H9 (cell line): ENCODE measurements at regions not wholly inside any gene's neighbourhood (a gene's known extent, or its start where the extent isn't known, plus 50 kb on each side); places are given as distances from the start of the nearest gene placed in this dataset.

Experiments used
- DNase-seq: peaks from one replicate; pipeline ENCODE4 v3.0.0-alpha.2; 2017
- H2AFZ ChIP-seq: one replicate; pipeline ENCODE4 v1.6.1; 2013; ENCODE audit warnings: mild to moderate bottlenecking, low read length, control low read depth, moderate library complexity
- H2AK5ac ChIP-seq: 2 replicates; pipeline ENCODE4 v1.6.1; 2013; ENCODE audit warnings: low read length, control low read depth, mixed read lengths; ENCODE audit not compliant: insufficient read length
- H2BK120ac ChIP-seq: one replicate; pipeline ENCODE4 v1.6.1; 2013; ENCODE audit warnings: low read depth, mild to moderate bottlenecking, low read length, control low read depth, inconsistent platforms; ENCODE audit not compliant: poor library complexity, severe bottlenecking
- H2BK12ac ChIP-seq: 2 replicates; pipeline ENCODE4 v1.6.1; 2013; ENCODE audit warnings: low read length, control low read depth, mixed read lengths, low read depth; ENCODE audit not compliant: insufficient read length
- H2BK15ac ChIP-seq: 2 replicates; pipeline ENCODE4 v1.6.1; 2013; ENCODE audit warnings: low read depth, low read length, control low read depth
- H2BK20ac ChIP-seq: one replicate; pipeline ENCODE4 v1.6.1; 2013; ENCODE audit warnings: low read depth, mild to moderate bottlenecking, low read length, control low read depth, inconsistent platforms; ENCODE audit not compliant: poor library complexity, severe bottlenecking
- H2BK5ac ChIP-seq: 2 replicates; pipeline ENCODE4 v1.6.1; 2013; ENCODE audit warnings: low read length, control low read depth, mixed read lengths; ENCODE audit not compliant: insufficient read length
- H3K14ac ChIP-seq: 2 replicates; pipeline ENCODE4 v1.6.1; 2013; ENCODE audit warnings: low read length, control low read depth; ENCODE audit not compliant: insufficient read depth
- H3K18ac ChIP-seq: 2 replicates; pipeline ENCODE4 v1.6.1; 2013; ENCODE audit warnings: low read depth, mild to moderate bottlenecking, mixed read lengths, low read length, control low read depth; ENCODE audit not compliant: insufficient read length
- H3K23ac ChIP-seq: 2 replicates; pipeline ENCODE4 v1.6.1; 2013; ENCODE audit warnings: low read length, control low read depth, mixed read lengths, low read depth; ENCODE audit not compliant: insufficient read length
- H3K23me2 ChIP-seq: 2 replicates; pipeline ENCODE4 v1.6.1; 2013; ENCODE audit warnings: low read depth, mild to moderate bottlenecking, mixed read lengths, low read length, control low read depth; ENCODE audit not compliant: insufficient read length, poor library complexity, severe bottlenecking
- H3K27ac ChIP-seq: 2 replicates; pipeline ENCODE4 v1.5.1; 2013; ENCODE audit warnings: low read length, control low read depth, mixed read lengths, low read depth; ENCODE audit not compliant: insufficient read length
- H3K27me3 ChIP-seq: 2 replicates; pipeline ENCODE4 v1.6.1; 2013; ENCODE audit warnings: low read length, control low read depth, inconsistent platforms; ENCODE audit not compliant: insufficient read depth
- H3K4ac ChIP-seq: 2 replicates; pipeline ENCODE4 v1.6.1; 2013; ENCODE audit warnings: low read depth, mild to moderate bottlenecking, control low read depth, inconsistent platforms, low read length, moderate library complexity
- H3K4me1 ChIP-seq: 2 replicates; pipeline ENCODE4 v1.6.1; 2013; ENCODE audit warnings: low read length, control low read depth, inconsistent platforms; ENCODE audit not compliant: insufficient read depth
- H3K4me2 ChIP-seq: 2 replicates; pipeline ENCODE4 v1.6.1; 2013; ENCODE audit warnings: low read length, control low read depth, mixed read lengths; ENCODE audit not compliant: insufficient read length, insufficient read depth
- H3K56ac ChIP-seq: 2 replicates; pipeline ENCODE4 v1.6.1; 2013; ENCODE audit warnings: low read depth, mild to moderate bottlenecking, mixed read lengths, low read length, control low read depth; ENCODE audit not compliant: insufficient read length
- H3K79me1 ChIP-seq: 2 replicates; pipeline ENCODE4 v1.6.1; 2013; ENCODE audit warnings: low read depth, mild to moderate bottlenecking, moderate library complexity, low read length, control low read depth, inconsistent platforms; ENCODE audit not compliant: insufficient read depth, poor library complexity, severe bottlenecking
- H3K79me2 ChIP-seq: 2 replicates; pipeline ENCODE4 v1.6.1; 2013; ENCODE audit warnings: low read length, control low read depth, inconsistent platforms; ENCODE audit not compliant: insufficient read depth
- H3K9ac ChIP-seq: 2 replicates; pipeline ENCODE4 v1.6.1; 2013; ENCODE audit warnings: low read length, control low read depth, mixed read lengths; ENCODE audit not compliant: insufficient read length; ENCODE audit errors: extremely low read depth
- H3K9me3 ChIP-seq: one replicate; pipeline ENCODE4 v1.6.1; 2013; ENCODE audit warnings: low read depth, low read length, inconsistent platforms; ENCODE audit not compliant: control insufficient read depth
- H3T11ph ChIP-seq: one replicate; pipeline ENCODE4 v1.6.1; 2013; ENCODE audit warnings: mild to moderate bottlenecking, low read length, control low read depth, inconsistent platforms
- H4K20me1 ChIP-seq: one replicate; pipeline ENCODE4 v1.6.1; 2013; ENCODE audit not compliant: control insufficient read depth, insufficient read length, insufficient read depth
- H4K5ac ChIP-seq: 2 replicates; pipeline ENCODE4 v1.6.1; 2013; ENCODE audit warnings: low read depth, mild to moderate bottlenecking, mixed read lengths, low read length, control low read depth; ENCODE audit not compliant: insufficient read length
- H4K8ac ChIP-seq: replicated peaks from 2 replicates; pipeline ENCODE4 v1.6.1; 2013; ENCODE audit warnings: low read length, control low read depth, mixed read lengths, low read depth; ENCODE audit not compliant: insufficient read length
- H4K91ac ChIP-seq: 2 replicates; pipeline ENCODE4 v1.6.1; 2013; ENCODE audit warnings: low read depth, mild to moderate bottlenecking, moderate library complexity, mixed read lengths, low read length, control low read depth; ENCODE audit not compliant: insufficient read length
- H3K27ac Mint-ChIP-seq, 3 experiments: 2 replicates in 2 of 3; 3 replicates in 1 of 3; pipeline ENCODE4 v1.8.0; 2020 to 2021; ENCODE audit warnings: mixed read lengths in 3 of 3, mild to moderate bottlenecking in 1 of 3, moderate library complexity in 1 of 3
- H3K27me3 Mint-ChIP-seq: 2 replicates; pipeline ENCODE4 v1.8.0; 2021; ENCODE audit warnings: low read depth, mild to moderate bottlenecking, moderate library complexity, mixed read lengths
- H3K36me3 Mint-ChIP-seq, 3 experiments: 2 replicates in 2 of 3; 3 replicates in 1 of 3; pipeline ENCODE4 v1.8.0; 2020 to 2021; ENCODE audit warnings: low read depth in 3 of 3, mixed read lengths in 3 of 3; ENCODE audit not compliant: insufficient read depth in 1 of 3
- H3K4me1 Mint-ChIP-seq, 2 experiments: 2 replicates each; pipeline ENCODE4 v1.8.0; 2020; ENCODE audit warnings: mixed read lengths in 2 of 2
- H3K4me3 Mint-ChIP-seq, 2 experiments: 2 replicates in 1 of 2; 3 replicates in 1 of 2; pipeline ENCODE4 v1.8.0; 2020 to 2021; ENCODE audit warnings: mild to moderate bottlenecking in 2 of 2, mixed read lengths in 2 of 2, moderate library complexity in 1 of 2
- H3K9me3 Mint-ChIP-seq, 2 experiments: 2 replicates in 1 of 2; 3 replicates in 1 of 2; pipeline ENCODE4 v1.8.0; 2020; ENCODE audit warnings: mild to moderate bottlenecking in 2 of 2, mixed read lengths in 2 of 2, moderate library complexity in 1 of 2
- CTCF ChIP-seq: fragments of 200-600 bp; sonication (generic); conservative IDR thresholded peaks from 3 replicates; pipeline ENCODE4 v1.8.0; 2021; ENCODE audit warnings: antibody characterized with exemption, mild to moderate bottlenecking
- WGBS: extraction: QIAGEN DNeasy Blood & Tissue Kit; methylation state at CpG from one replicate; pipeline ENCODE4 v1.1.7; 2013; ENCODE audit warnings: missing lambda C conversion rate, low lambda C conversion rate, mixed read lengths; ENCODE audit not compliant: insufficient read length; ENCODE audit errors: extremely low coverage; 5-methylcytosine and 5-hydroxymethylcytosine counted together

GRCh38 chr10:65701168-65701776 is 1224.6 kb upstream of the LRRTM3 start:
- Histone ChIP-seq H2BK20ac (no peak overlapping the region), H3K4ac (no peak overlapping the region), H4K20me1 (no peaks in the 10 kb centered on the region), H3K9me3 (no peaks in the 10 kb centered on the region), H2AFZ (no peak overlapping the region), H3K27me3 (no peaks in the 10 kb centered on the region), H3K79me1 (no peaks in the 10 kb centered on the region), H3K4me2 (no peak overlapping the region), H3K27ac (no peak overlapping the region), H3K4me1 (no peaks in the 10 kb centered on the region), H2BK5ac (no peak overlapping the region), H2BK15ac (no peak overlapping the region), H4K5ac (no peak overlapping the region), H3K23ac (no peak overlapping the region), H2BK12ac (no peak overlapping the region), H3T11ph (no peak overlapping the region), H4K8ac (no peak overlapping the region), H3K56ac (no peak overlapping the region), H3K79me2 (no peaks in the 10 kb centered on the region), H3K18ac (no peak overlapping the region), H3K9ac (no peak overlapping the region), H4K91ac (no peak overlapping the region), H2BK120ac (no peak overlapping the region), H3K14ac (no peak overlapping the region), H3K23me2 (no peaks in the 10 kb centered on the region), H2AK5ac (no peak overlapping the region)
- H3K27me3 Mint-ChIP-seq: no peaks in the 10 kb centered on the region
- H3K27ac Mint-ChIP-seq: peak overlapping the region in 1 of 3 experiments; percentile 21; a peak in 1 of 7 replicates
- H3K9me3 Mint-ChIP-seq: peaks cover 0 to 6% of the 10 kb centered on the region in 2 experiments; a peak in 3 of 5 replicates
- TF ChIP-seq CTCF: no peak
- WGBS: no CpG with 5 or more reads among the region's 1 CpG
- H3K4me1 Mint-ChIP-seq: no peaks in the 10 kb centered on the region
- DNase-seq: no peak
- peaks cover 0 to 4% (median 0%) of the 10 kb centered on the region in 3 experiments; a peak in 2 of 7 replicates for H3K36me3 Mint-ChIP-seq
- H3K4me3 Mint-ChIP-seq: no peak overlapping the region
